Activated CD4-positive, alpha-beta T cell treated with anti-CD3 and anti-CD28 coated beads, Interleukin-2, Interleukin-4, amounts not matched to agents 100 ng/mL and 50 ng/mL, durations not matched to agents 16 hours and 8 hours (primary cell): ENCODE measurements at regions not wholly inside any gene's neighbourhood (a gene's known extent, or its start where the extent isn't known, plus 50 kb on each side); places are given as distances from the start of the nearest gene placed in this dataset.

Source experiments
- DNase-seq: peaks from one replicate; pipeline ENCODE4 v3.0.0-alpha.2; 2020; ENCODE audit warnings: low spot score

GRCh38 chr13:85379433-85379832 lies 419.8 kb downstream of the SLITRK6 start:
- no peak for DNase-seq

DNA sequence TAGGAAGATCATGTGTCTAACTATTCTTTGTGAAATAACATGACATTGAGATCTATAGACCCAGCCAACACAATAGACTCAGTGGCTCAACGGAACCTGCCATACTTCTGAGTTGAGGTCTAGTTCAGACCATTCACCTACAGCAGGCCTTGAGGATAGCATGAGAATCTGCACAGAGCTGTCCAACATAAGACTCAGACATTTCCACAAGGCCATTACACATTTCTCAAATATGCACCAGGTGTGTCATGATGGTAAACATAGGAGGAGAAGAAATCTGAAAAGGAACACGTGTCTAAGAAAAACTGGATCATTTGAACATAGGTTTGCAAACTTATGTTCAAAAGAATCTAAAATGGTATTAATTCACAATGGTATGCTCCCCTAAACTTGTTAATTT lies 421.4 kb downstream of the SLITRK6 start:
- no peak for DNase-seq

DNA sequence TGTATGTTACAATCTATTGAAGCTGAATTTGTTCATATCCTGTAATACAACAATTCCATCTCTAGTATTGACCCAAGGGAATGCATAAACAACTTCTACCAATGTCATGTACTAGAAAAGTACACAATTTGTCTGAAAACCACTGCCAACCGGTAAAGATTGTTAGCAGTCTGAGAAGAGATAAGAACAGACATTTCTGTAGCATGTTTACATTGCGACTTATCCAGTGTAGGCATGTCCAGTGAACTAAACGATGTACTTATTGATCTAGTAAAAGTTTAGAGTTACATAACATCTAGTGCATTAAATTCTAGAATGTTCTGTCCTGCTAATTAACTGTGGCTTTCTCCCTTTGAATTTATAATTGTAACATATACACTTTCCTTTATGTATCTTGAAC lies 425.9 kb downstream of the SLITRK6 start:
- no peak for DNase-seq

- DNase-seq, result no peak
These were observed 428.0 kb downstream of the SLITRK6 start for GRCh38 chr13:85371254-85371653.

- no peak for DNase-seq
These were observed 430.5 kb downstream of the SLITRK6 start for GRCh38 chr13:85368686-85369085.

GRCh38 chr13:85367887-85368286 lies 431.3 kb downstream of the SLITRK6 start:
- no peak for DNase-seq

GRCh38 chr13:85366759-85367417 lies 432.3 kb downstream of the SLITRK6 start:
- DNase-seq, result no peak

- no peak for DNase-seq
These were observed 435.7 kb downstream of the SLITRK6 start for GRCh38 chr13:85363504-85363903.

DNA sequence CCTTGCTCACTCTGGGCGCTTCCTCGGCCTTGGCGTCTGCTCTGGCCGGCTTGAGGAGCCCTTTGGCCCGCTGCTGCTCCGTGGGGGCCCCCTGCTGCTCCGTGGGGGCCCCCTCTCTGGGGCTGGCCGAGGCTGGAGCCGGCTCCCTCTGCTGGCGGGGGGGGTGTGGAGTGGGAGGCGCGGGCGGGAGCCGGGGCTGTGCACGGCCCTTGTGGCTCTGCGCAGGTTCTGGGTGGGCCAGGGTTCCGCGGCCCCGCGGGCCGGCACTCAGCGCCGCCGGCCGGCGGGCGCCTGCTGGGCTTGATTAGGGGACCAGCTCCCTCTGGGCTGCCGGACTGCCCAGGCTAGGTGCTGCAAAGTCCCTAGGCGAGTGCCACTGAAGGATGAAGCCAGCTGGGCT lies 436.2 kb downstream of the SLITRK6 start:
- DNase-seq, result no peak

GRCh38 chr13:85347251-85347650 lies 452.0 kb downstream of the SLITRK6 start:
- DNase-seq, result no peak

GRCh38 chr13:85334187-85334586 lies 465.0 kb downstream of the SLITRK6 start:
- DNase-seq, result no peak

- DNase-seq, result no peak
These were observed 465.7 kb downstream of the SLITRK6 start for GRCh38 chr13:85333506-85334020.

DNA sequence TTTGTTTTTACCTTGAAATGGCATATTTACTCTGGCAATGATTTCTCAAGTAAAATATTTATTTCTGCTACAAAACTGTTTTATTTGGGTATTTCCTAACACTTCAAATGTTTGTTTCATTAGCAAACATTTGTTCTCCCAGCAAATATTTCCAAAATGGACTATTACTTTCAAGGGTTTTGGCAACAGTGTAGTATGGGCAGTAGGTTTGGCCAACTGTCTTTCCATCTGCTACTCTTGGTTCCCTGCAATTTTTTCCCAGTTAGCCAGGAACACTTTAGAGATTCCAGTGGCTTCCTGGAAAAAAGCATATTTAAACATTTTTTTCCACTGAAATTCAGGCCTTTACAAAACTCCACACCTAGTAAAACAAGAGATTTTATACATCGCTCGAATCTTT lies 466.6 kb downstream of the SLITRK6 start:
- no peak for DNase-seq

DNA sequence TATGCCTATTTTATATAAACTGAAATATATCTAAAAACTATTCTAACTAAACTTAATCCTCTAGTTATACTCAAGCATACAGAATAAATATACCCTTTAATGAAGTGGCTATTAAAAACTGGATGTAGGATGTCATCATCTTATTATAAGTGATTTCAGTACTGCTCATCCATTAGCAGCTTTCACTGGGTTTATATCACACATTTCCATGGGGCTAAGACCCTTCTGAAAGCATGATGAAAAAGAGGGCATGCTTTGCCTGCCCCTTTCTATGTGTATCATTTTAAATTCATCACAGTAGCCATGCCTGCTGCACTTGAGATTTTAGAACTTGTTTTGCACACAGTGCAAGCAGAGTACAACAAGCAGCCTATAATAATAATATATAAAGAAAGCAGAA lies 477.5 kb downstream of the SLITRK6 start:
- no peak for DNase-seq

GRCh38 chr13:85317781-85318180 lies 481.4 kb downstream of the SLITRK6 start:
- DNase-seq, result no peak

GRCh38 chr13:85316506-85317025 lies 482.7 kb downstream of the SLITRK6 start:
- DNase-seq, result no peak

GRCh38 chr13:85314686-85315085 lies 484.5 kb downstream of the SLITRK6 start:
- no peak for DNase-seq

DNA sequence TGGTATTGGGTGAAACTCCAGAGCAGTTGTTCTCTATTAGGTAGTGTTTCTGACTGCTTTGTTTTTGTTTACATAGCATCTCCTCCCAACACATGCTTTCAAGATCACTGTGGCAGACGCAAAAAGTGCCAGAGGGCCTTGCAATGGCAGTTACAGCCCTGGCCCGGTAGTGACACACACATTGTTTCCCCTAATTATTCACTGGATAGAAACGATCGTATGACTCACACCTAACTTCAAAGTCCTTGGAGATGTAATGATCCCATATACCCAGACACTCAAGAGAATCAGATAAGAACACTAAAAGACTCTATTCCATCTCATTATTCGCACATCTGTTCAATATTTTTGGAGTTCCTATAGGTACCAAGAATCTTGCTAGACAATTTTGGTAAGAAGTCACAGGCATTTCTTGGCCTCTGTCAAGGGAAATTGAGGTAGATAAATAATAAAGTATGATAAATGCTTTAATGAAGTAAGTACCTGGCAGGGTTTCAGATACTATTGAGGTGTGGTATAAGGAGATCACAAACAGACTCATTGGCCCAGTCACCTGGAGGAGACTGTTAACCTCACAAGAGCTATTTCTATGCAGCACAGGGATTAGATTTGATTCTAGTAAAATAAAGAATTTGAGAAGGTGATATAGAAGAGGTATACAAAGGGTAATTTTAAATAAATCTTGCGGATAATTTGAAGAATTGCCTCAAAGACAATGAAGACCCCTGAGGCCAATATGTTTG lies 485.3 kb downstream of the SLITRK6 start:
- no peak for DNase-seq

- no peak for DNase-seq
These were observed 487.1 kb downstream of the SLITRK6 start for GRCh38 chr13:85312071-85312470.

DNA sequence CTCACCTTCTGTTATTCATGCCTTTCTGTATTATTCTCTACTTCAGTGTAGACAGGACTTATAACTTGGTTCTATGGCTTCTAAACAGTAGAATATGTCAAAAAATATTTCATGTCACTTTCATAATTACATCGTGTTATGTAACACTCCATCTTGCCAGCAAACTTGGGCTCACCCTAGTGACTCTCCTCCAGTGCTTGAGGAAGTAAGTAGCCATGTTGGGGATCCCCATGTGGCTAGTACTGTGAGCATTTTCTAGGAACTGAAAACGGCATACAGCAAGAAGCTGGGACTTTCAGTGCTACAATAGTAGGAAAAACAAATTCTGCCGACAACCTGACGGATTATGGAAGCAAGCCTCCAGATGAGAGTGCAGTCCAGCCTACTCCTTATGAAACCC lies 495.6 kb downstream of the SLITRK6 start:
- DNase-seq, result no peak

GRCh38 chr13:85298387-85298924 lies 500.8 kb downstream of the SLITRK6 start:
- DNase-seq, result no peak

DNA sequence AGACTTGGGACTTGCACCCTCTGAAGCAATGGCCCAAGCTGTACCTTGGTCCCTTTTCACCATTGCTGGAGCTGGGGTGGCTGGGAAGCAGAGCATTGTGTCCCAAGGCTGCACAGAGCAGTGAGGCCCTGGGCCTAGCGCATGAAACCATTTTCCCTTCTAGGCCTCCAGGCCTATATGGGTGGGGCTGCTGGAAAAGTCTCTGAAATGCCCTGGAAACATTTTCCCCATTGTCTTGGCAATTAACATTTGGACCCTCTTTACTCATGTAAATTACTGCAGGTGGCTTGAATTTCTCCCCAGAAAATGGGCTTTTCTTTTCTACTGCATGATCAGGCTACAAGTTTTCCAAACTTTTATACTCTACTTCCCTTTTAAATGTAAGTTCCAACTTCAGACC lies 510.5 kb downstream of the SLITRK6 start:
- no peak for DNase-seq

GRCh38 chr13:85287528-85287927 lies 511.7 kb downstream of the SLITRK6 start:
- DNase-seq, result no peak
